Endothelial cell of hepatic sinusoid (primary cell): ENCODE measurements at regions not wholly inside any gene's neighbourhood (a gene's known extent, or its start where the extent isn't known, plus 50 kb on each side); places are given as distances from the start of the nearest gene placed in this dataset.

Experiments used
- in situ Hi-C: cut with HindIII; loops from 2 replicates; pipeline ENCODE4 v1.10.0; 2017; ENCODE audit warnings: low sequenced_read_pairs

DNA sequence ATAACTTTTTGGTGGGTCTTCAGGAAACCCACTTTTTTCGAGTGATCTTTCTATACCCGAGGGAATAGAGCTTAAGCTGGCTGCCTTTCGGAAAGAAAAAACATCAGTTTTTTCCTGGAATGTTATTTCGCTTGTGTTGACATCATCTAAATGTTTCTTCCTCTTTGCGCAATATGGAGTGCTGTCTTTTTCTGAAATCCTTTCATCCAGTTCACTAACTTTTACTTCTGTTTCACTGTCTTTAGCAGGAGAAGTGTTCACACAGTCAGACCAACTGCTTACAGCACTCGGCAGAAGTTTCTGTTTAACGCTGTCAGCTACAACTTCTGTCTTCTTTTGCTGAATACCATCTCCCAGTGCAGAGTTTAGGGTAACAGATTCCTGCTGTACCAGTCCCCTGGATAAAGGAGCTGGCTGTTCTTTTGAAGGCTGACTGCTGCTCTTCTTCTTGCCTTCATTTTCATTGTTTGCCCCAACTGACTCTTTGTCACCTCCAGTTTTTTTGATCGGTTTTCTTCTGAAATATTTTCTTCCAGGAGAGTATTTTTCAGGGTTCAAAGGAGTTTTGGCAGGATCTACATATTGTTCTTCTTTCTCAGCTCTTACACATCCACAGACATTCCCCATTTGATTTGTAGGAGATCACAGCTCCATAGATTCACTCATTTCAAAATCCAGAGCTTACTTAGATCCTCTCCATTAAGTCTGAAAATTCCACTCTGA lies 50.0 kb upstream of the DST start:
- in situ Hi-C loops: no loop called here
